ENCODE measurements at regions not wholly inside any gene's neighbourhood (a gene's known extent, or its start where the extent isn't known, plus 50 kb on each side); places are given as distances from the start of the nearest gene placed in this dataset.

- no peaks in the 10 kb centered on the region for H3K27me3 ChIP-seq (ENCODE audit: control insufficient read depth, low read length)
- H3K4me3 ChIP-seq (ENCODE audit: low read length) = no peak overlapping the region
- no peaks in the 10 kb centered on the region for H3K4me1 ChIP-seq (ENCODE audit: control insufficient read depth, low read length)
- no peak overlapping the region for H3K4me2 ChIP-seq (ENCODE audit: low read length)
- H3K9me3 ChIP-seq (ENCODE audit: control insufficient read depth, insufficient read depth, low read length) = no peaks in the 10 kb centered on the region
- no peaks in the 10 kb centered on the region for H4K20me1 ChIP-seq (ENCODE audit: control insufficient read depth, insufficient read depth, low read depth, low read length)
- H3K36me3 ChIP-seq (ENCODE audit: control insufficient read depth, low read length) = no peaks in the 10 kb centered on the region
- TF ChIP-seq EZH2phosphoT487 (IDR thresholded peaks at IDR 0.05; ENCODE audit: borderline replicate concordance, low read length) (no peak), CTCF (IDR thresholded peaks at IDR 0.05; ENCODE audit: low read depth, low read length, poor library complexity, severe bottlenecking) (no peak)
- H3K9me2 ChIP-seq (replicated peaks; ENCODE audit: control insufficient read depth, low read length) = no peaks in the 10 kb centered on the region
- H3F3A ChIP-seq (ENCODE audit: control insufficient read depth, insufficient read depth) = no peaks in the 10 kb centered on the region
- no peaks in the 10 kb centered on the region for H3K79me2 ChIP-seq (ENCODE audit: control insufficient read depth, low read length)
- no peak overlapping the region for H3K27ac ChIP-seq (ENCODE audit: low read depth, low read length)
These were observed 629.5 kb downstream of the BRD1 start for GRCh38 chr22:49197986-49198704.

GRCh38 chr22:49197505-49197904 lies 630.2 kb downstream of the BRD1 start:
- no peaks in the 10 kb centered on the region for H3F3A ChIP-seq (ENCODE audit: control insufficient read depth, insufficient read depth)
- H3K27ac ChIP-seq (ENCODE audit: low read depth, low read length) = no peak overlapping the region
- no peak overlapping the region for H3K4me3 ChIP-seq (ENCODE audit: low read length)
- H3K4me2 ChIP-seq (ENCODE audit: low read length) = no peak overlapping the region
- no peaks in the 10 kb centered on the region for H3K36me3 ChIP-seq (ENCODE audit: control insufficient read depth, low read length)
- H3K9me2 ChIP-seq (replicated peaks; ENCODE audit: control insufficient read depth, low read length) = no peaks in the 10 kb centered on the region
- H3K9me3 ChIP-seq (ENCODE audit: control insufficient read depth, insufficient read depth, low read length) = no peaks in the 10 kb centered on the region
- no peaks in the 10 kb centered on the region for H3K4me1 ChIP-seq (ENCODE audit: control insufficient read depth, low read length)
- TF ChIP-seq EZH2phosphoT487 (IDR thresholded peaks at IDR 0.05; ENCODE audit: borderline replicate concordance, low read length) (no peak), CTCF (IDR thresholded peaks at IDR 0.05; ENCODE audit: low read depth, low read length, poor library complexity, severe bottlenecking) (no peak)
- H3K27me3 ChIP-seq (ENCODE audit: control insufficient read depth, low read length) = no peaks in the 10 kb centered on the region
- H3K79me2 ChIP-seq (ENCODE audit: control insufficient read depth, low read length) = no peaks in the 10 kb centered on the region
- no peaks in the 10 kb centered on the region for H4K20me1 ChIP-seq (ENCODE audit: control insufficient read depth, insufficient read depth, low read depth, low read length)

- H3K9me2 ChIP-seq (replicated peaks; ENCODE audit: control insufficient read depth, low read length) = no peaks in the 10 kb centered on the region
- H3K27ac ChIP-seq (ENCODE audit: low read depth, low read length) = no peak overlapping the region
- H3K9me3 ChIP-seq (ENCODE audit: control insufficient read depth, insufficient read depth, low read length) = no peaks in the 10 kb centered on the region
- H3F3A ChIP-seq (ENCODE audit: control insufficient read depth, insufficient read depth) = no peaks in the 10 kb centered on the region
- H3K27me3 ChIP-seq (ENCODE audit: control insufficient read depth, low read length) = no peaks in the 10 kb centered on the region
- H3K4me2 ChIP-seq (ENCODE audit: low read length) = no peak overlapping the region
- no peak overlapping the region for H3K4me3 ChIP-seq (ENCODE audit: low read length)
- no peaks in the 10 kb centered on the region for H4K20me1 ChIP-seq (ENCODE audit: control insufficient read depth, insufficient read depth, low read depth, low read length)
- no peaks in the 10 kb centered on the region for H3K79me2 ChIP-seq (ENCODE audit: control insufficient read depth, low read length)
- no peaks in the 10 kb centered on the region for H3K4me1 ChIP-seq (ENCODE audit: control insufficient read depth, low read length)
- TF ChIP-seq EZH2phosphoT487 (IDR thresholded peaks at IDR 0.05; ENCODE audit: borderline replicate concordance, low read length) (no peak), CTCF (IDR thresholded peaks at IDR 0.05; ENCODE audit: low read depth, low read length, poor library complexity, severe bottlenecking) (no peak)
- no peaks in the 10 kb centered on the region for H3K36me3 ChIP-seq (ENCODE audit: control insufficient read depth, low read length)
These were observed 631.6 kb downstream of the BRD1 start for GRCh38 chr22:49196046-49196511.
